GM21390 (cell line): ENCODE measurements at regions not wholly inside any gene's neighbourhood (a gene's known extent, or its start where the extent isn't known, plus 50 kb on each side); places are given as distances from the start of the nearest gene placed in this dataset.
"Not testable (repeated sequence)": the region's sequence is repeated elsewhere in the genome, so short reads cannot be mapped to it uniquely, and the experiment has no call there.

ENCODE experiments used
- ATAC-seq: cut with Tn5 transposase; IDR thresholded peaks from one replicate; pipeline ENCODE4 v1.9.1; 2021; ENCODE audit not compliant: unreplicated experiment

DNA sequence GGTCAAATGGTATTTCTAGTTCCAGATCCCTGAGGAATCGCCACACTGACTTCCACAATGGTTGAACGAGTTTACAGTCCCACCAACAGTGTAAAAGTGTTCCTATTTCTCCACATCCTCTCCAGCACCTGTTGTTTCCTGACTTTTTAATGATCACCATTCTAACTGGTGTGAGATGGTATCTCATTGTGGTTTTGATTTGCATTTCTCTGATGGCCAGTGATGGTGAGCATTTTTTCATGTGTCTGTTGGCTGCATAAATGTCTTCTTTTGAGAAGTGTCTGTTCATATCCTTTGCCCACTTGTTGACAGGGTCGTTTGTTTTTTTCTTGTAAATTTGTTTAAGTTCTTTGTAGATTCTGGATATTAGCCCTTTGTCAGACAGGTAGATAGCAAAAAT is 269.9 kb upstream of the NREP start:
- not testable (repeated sequence) for ATAC-seq

DNA sequence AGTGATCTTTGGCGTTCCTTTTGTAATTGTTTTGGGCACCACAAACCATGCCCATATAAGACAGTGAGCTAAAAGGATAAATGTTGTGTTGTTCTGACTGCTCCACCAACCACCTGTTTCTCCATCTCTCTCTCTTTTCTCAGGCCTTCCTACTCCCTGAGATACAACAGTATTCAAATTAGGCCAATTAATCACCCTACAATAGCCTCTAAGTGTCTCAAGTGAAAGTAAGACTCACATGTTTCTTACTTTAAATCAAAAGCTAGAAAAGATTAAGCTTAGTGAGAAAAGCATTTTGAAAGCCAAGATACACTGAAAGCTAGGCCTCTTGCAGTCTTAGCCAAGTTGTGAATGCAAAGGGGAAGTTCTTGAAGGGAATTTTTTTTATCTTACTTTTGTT is 268.8 kb upstream of the NREP start:
- peak; percentile 90 for ATAC-seq

DNA sequence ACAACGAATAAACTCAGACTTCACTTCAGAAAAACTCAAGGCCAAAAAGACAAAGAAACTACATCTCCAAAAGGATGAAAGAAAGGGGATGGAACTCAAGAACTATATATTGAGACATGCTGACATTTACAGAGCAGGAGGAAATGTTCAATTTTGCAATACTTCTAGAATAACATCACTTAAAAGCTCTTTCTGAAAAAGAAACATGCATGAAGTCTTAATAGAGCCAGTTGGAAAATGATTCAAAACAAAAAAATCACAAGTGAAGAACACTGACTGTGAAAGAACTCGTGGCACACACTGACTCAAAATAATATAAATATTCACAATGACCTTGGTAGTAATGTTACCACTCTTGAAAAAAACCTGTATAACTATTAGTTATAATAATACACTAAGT is 267.8 kb upstream of the NREP start:
- ATAC-seq: no peak

DNA sequence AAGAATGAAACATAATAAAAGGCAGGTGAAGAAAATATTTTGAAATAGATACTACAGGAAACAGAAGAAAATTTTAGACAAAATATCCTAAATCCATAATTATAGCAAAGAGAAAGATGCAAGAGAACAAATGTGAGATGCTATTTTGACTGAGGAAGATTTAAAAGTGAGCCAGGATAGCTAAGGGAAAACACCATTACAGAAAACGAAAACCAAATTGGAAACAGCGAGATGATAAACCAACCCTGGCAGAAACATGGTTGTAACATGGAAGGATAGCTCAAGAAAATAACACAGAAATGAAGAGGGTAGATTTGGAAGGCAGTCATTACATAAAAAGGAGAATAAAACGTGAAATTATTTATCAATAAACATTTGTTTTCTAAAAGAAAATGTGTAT is 267.2 kb upstream of the NREP start:
- ATAC-seq: no peak

DNA sequence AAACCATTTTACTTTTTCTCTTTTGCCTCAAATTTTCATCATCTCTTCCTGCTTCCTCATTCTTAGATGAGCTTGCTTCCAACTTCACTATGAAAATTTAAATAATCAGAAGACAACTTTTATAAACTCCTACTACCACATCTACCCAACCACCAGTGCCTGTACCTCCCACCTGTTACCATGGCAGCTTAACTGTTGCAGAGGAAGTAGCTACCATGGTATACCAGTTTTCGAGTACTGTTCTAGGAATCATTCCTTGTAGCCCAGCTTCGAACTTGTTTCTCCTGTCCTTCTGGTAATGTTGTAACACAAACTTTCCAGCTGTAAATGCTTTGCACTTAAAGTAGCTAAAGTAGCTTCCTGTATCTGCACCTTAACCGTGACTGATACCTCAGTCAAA is 266.8 kb upstream of the NREP start:
- no peak for ATAC-seq

DNA sequence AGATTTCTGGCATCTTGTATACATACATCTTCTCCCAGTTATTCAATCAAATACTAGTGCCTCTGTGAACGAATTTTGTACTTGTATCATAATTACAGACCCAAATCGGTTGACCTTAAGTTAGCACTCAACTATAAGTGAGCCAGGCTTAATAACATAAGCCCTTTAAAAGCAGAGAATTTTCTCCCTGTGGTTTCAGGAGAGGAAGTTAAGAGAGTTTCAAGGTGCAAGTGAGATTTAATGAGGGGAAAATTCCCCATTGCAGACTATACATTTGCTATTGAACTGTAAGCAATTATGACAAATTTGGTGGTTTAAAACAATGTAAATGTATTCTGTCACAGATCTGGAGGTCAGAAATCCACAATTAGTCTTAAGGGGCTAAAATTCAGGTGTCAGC is 261.9 kb upstream of the NREP start:
- no peak for ATAC-seq

DNA sequence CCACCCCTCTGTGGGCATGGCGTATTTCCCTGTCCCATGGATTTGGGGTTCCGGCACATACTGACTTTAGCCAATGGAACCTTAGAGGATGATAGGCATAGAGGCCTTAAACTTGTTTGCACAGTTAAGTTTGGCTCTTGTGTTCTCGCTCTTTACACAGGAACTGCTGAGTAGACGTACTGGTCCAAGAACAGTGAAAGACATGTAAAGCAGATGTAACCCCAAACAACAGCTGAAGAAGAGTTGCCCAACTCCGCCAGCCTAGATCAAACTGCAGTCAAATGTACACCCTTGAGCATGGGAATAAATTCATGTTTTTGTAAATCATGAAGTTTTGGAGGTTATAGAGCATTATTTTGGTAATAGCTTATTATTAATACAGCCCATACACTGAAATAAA is 260.0 kb upstream of the NREP start:
- no peak for ATAC-seq

DNA sequence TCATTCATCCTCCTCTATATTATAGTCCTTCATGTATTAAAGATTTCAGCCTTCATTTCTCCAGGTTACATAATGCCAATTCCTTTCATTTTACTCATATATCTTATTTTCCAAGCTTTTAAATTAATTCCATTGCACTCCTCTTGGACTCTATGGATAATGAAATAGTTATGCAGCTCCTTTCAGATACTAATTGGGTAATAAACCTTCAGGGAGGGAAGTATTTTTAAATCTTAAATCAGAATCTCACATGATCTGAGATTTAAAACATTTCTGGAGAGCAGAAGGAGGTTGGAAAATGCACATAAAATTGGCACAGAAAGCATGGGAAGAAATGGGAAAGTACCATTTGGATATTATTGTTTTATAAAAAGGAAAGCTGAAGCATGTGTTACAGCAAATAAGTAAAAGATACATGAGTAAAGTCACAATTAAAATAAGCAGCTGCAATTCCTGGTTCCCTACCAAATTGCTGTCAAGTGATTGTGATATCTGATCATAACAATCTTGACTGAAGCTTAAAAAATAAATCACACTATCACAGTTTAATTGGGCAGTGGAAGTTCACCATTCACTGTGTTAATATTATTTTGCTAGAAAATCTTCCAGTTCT is 257.9 kb upstream of the NREP start:
- ATAC-seq: no peak

DNA sequence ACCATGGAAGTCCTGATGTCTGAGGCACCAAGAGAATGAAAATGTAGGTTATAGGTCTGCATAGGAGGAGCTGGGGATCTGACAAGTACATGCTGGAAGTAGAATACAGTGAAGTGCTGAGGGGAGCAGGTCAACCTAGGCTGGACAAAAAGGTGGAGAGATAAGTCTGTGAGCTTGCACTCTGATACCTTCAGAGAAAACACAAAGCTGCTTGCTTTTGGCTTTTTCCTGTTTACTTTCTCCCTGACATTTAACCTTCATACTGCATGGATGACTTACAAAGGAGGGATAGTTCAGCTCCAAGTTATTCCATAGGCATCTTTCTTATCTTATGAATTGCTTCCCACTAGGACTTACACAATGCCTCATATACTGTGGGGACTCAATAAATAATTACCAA is 256.7 kb upstream of the NREP start:
- no peak for ATAC-seq

DNA sequence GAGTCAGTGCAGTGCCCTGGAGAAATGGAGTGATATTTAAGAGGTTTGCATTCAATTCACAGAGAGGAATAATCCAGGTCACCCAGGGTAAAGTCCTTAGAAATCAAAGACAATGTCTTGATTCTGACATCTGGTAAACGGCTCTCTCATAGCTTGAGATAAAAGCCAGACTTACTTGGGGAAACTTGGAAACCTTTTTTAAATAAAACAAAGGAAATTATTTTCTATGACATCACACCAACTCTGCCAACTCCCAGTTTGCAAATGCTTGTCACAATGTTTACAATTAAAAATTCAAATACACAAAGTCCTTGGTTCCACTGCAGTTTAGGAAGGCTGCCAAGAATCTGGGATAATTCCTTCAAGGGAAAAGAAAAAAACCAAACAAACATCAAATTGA is 255.1 kb upstream of the NREP start:
- no peak for ATAC-seq

DNA sequence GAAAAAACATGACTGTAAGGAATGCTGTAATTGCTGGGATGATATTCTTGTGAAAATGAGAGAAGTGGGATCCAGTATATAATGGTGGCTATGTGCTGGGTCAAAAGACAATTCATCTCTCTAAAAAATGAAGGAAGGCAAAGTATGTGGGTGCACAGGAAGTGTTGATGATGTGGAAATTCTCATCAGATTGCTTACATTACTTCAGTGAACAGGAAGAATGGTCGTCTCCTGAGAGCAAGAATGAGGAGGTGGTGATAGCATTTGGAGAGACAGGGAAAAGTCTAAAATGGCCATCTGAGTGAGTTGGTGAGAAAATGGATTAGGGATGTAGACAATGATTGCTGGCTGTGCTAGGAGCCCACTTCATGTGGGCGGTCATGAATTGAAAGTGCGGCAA is 253.5 kb upstream of the NREP start:
- no peak for ATAC-seq

DNA sequence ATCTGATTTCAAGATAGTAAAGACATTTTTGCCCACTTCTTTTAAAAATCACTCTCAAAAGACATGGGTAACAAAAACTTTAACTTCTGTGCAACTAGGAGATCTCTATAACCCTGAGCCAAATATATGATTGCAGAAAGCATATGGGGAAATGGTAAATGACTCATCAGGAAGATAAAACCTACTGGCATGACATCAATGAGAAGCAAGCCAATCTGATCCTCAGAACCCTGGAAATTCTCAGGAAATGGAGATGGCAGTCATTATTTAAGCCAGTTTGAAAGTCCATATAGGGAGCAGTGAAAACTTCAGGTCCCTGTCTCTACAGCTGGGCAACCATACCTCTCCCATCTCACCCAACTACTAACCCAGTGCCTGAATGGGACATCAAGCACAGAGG is 249.7 kb upstream of the NREP start:
- ATAC-seq: no peak

DNA sequence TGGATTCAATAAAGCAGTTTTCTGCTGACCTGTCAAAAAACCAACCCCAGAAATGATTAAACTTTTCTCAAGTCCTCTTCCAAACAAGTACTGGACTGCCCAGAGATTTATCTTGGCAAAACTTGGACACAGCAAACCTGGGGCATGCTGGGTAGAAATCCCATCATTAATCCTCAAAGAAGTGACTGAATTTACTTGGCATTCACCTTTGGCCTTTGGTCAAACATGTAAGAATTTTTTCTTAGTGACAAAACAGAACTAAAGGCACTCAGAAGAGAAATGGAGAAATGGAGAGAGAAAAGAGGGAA is 248.6 kb upstream of the NREP start:
- no peak for ATAC-seq

DNA sequence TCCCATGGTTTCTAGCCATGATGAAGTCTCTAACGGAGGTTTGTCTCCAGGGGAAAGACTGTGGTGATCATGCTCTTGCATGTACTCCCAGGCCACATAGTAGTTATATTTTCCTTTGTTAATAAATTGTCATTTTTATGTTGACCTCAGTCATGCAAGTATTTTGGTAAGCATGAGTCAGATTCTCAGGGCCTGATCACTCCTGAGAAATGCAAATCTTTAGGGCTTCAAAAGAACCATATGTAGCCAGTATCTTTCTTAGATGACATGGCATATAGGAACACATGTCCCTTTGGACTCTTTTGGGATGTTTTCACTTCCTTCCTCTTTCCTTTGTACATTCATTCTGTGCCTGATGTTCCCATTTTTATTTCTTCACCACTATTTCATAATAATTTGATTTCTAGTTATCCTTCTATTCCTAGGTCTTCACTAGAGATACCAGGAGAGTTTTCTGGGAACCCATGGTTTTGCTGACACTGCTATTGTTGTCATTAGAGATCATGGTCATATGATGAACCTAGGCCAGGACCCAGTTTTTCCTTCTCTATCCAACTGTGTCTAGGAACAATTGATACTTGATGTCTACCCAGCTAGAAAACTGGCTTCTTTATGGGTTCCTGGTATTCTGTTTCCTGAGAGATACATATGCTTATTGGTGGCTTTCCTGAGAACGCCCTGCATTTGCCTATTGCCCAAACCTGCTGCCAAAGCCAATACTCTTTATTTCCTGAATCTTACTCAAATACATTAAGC is 248.1 kb upstream of the NREP start:
- ATAC-seq: peak; percentile 93

DNA sequence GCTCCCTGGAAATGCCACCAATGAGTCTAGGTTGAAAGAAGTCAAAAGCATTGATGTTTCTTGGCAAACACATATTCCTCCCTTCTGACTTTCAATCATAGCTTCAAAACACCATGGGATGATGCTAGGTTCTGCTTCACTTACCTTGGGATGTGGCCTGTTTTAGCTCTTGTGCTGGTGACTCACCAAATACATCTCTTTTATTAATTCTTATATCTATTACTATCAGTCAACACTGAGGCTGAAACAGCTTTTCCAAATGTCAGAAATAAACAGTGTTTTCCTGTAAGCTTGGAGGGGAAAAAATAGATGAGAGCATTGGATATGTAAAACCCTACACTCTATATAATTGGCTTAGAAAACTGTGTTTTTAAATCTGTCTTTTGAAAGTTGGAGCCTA is 245.4 kb upstream of the NREP start:
- no peak for ATAC-seq

DNA sequence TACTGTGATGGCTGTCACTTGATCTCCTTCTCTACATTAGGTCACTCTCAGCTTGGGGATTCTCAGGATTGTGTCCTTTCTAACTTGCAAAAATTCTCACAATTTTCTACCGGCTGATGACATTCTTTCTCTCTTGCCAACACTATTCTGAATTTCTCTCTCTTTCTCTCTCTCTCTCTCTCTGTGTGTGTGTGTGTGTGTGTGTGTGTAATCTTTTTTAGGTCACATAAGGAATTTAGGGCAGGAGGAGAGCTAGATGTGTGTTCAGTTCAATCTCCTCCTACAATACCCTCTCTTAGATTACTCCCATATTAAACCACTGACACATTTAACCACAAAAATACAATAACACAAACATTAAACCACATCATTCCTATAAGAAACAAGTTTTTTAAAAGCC is 242.3 kb upstream of the NREP start:
- no peak for ATAC-seq

DNA sequence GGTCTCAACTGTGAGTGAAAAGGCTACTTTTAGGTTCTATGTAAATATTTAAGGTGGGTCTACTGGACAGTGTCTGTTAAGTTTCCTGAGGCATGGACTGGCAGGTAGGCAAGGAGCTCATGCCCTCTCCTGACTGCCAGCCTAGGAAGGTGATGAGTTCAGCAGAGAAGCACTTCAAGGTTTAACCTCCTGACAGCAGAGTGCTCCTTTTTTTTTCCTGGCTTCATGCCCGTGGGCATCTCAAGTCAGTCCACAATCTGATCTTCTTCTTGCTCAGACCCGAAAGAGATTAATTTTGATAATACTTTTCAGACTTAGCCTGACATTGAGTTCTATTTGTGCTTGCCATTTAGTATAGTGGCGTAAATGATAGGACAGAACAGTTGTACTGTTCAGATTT is 241.9 kb upstream of the NREP start:
- no peak for ATAC-seq

DNA sequence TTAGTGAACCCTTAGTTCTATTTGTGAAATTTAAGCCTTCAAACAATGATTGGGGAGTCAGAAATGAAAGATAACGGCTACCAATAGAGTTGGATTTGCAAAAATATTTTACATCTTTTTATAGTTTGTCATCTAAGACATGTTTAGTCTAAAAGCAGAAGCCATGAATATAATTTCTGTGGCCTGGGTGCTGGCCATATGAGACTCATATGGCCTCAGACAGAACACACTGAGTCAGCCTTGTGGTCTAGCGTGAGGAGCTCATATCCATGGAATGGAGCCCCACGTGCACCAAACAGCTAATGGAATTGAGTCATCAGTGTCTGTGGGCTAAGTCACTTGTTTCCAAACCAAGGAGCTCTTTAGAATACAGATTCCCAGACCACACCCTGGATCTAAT is 240.7 kb upstream of the NREP start:
- ATAC-seq: no peak

DNA sequence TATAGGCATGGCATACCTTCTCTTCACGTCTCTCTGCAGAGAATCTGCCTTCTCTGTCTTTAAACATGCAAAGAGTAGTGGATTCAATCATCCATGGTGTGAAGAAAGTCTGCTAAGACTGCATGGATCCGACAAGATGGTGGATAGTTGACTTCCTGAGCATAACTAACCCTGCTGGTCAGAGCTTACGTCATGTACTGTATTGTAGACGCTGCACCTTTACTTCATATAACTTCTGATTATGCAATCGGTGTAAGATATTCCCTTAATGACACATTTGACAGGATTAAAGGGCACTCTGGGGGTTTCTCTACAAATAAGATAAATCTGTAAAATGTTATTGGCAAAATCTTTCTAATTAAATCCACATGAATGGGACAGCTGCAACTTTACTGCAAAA is 240.3 kb upstream of the NREP start:
- ATAC-seq: no peak

DNA sequence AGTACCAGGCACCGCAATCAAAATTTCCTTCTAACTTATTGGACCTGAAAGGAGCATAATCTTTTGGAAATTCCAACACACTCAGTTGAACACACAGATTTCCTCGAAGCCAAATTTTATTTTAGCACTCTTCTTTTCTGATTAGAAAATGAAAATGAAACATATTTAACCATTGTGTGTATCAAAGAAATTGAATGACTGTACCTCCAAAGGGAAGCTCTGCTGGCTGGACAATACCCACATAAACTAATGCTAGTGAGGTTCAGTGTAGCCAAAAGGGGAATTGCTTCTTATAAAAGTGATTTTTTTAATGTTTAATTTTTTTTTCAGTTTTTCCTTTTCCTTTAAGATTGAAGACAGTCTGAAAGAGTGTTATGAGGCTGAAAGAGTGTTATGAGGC is 239.6 kb upstream of the NREP start:
- ATAC-seq: no peak

DNA sequence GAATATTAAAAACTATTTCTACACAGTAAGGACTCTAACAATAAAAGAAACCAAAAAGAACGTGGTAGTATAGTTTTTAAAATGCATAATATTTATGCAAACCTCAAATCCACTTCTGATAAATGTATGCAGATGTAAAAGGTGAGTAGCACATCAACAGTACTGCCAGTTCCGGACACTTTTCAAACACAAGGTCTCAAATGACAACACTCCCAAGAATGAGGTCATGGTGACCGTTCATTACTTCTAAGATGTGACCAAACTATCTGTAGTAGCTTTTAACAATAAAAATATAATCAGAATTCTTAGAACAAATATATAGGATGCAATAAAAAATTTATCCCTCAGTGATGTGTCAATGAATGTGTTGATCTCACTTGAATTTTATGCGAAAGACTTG is 238.7 kb upstream of the NREP start:
- ATAC-seq: no peak

DNA sequence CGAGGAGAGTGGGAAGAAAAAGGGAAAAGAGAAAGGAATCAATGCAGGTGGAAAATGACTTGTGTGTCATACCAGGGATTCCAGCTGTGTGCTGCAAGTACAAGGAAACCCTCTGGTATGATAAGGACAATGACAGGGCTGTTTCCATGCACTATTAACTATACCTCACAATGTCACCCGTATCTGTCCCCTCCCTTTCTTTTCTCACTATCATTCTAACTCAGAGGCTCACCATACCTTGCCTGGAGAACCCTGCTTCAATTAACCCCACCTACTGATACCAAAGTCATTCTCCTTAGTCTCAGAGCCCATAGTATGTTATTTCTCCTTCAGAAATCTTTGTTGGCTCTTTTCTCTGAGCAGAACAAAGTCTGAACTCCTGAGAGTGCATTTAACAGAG is 236.2 kb upstream of the NREP start:
- ATAC-seq: peak; percentile 69

DNA sequence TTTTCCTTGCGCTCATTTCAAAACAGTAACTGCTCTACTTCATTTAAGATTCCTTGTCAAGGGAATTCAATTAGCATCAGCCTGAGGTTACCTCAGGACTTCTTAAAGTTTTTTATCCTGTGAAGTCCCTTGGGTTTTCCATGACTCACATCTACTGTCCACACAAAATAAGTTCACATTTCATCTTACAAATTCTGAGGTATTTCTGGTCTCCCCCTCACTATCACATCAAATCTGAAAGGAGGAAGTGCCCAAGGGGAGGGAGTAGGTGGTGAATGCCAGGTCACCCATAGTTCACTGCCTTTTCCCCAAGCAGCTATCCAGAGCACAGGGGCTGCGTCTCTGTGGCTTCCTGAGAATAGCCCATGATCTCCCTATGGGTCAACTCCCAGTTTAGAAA is 227.1 kb upstream of the NREP start:
- no peak for ATAC-seq
